GM12864 (cell line): ENCODE measurements at regions not wholly inside any gene's neighbourhood (a gene's known extent, or its start where the extent isn't known, plus 50 kb on each side); places are given as distances from the start of the nearest gene placed in this dataset.
"Not testable (repeated sequence)": the region's sequence is repeated elsewhere in the genome, so short reads cannot be mapped to it uniquely, and the experiment has no call there.

Experiments used
- DNase-seq: peaks from one replicate; pipeline ENCODE4 v3.0.0-alpha.2; 2011; ENCODE audit warnings: low read depth
- H3K4me3 ChIP-seq: 2 replicates; pipeline ENCODE4 v1.5.1; 2011; ENCODE audit warnings: mild to moderate bottlenecking, low read depth, low read length, control low read depth
- CTCF ChIP-seq: IDR thresholded peaks from 2 replicates; pipeline ENCODE4 v1.5.1; 2011; ENCODE audit warnings: low read depth, mild to moderate bottlenecking, moderate library complexity, low read length, control low read depth, inconsistent platforms; ENCODE audit errors: missing control alignments

GRCh38 chr2:217599906-217600305 is 402.9 kb downstream of the TNS1 start:
- no peak for DNase-seq
- TF ChIP-seq CTCF: no peak
- no peak overlapping the region for H3K4me3 ChIP-seq

GRCh38 chr2:217597681-217598080 is 405.1 kb downstream of the TNS1 start:
- TF ChIP-seq CTCF: no peak
- H3K4me3 ChIP-seq: no peak overlapping the region
- no peak for DNase-seq

- no peak for TF ChIP-seq CTCF
- H3K4me3 ChIP-seq: no peak overlapping the region
- no peak for DNase-seq
These were observed 405.6 kb downstream of the TNS1 start for GRCh38 chr2:217597145-217597544.

GRCh38 chr2:217593732-217594131 is 409.1 kb downstream of the TNS1 start:
- DNase-seq: peak; percentile 4
- TF ChIP-seq CTCF: no peak

GRCh38 chr2:217588266-217588665 is 414.5 kb downstream of the TNS1 start:
- no peak for TF ChIP-seq CTCF
- no peak overlapping the region for H3K4me3 ChIP-seq

More at GRCh38 chr2:217593732-217594131, 409.1 kb downstream of the TNS1 start:
- no peak overlapping the region for H3K4me3 ChIP-seq

GRCh38 chr2:217585362-217585761 is 417.4 kb downstream of the TNS1 start:
- TF ChIP-seq CTCF: no peak
- DNase-seq: no peak
- no peak overlapping the region for H3K4me3 ChIP-seq

More at GRCh38 chr2:217588266-217588665, 414.5 kb downstream of the TNS1 start:
- no peak for DNase-seq

GRCh38 chr2:217580407-217580806 is 422.4 kb downstream of the TNS1 start:
- not testable (repeated sequence) for DNase-seq, H3K4me3 ChIP-seq
